Adrenal gland (tissue), 9 donors: ENCODE measurements at regions not wholly inside any gene's neighbourhood (a gene's known extent, or its start where the extent isn't known, plus 50 kb on each side); places are given as distances from the start of the nearest gene placed in this dataset.

Experiments
- DNase-seq, 7 donors: peaks; one replicate each; pipeline ENCODE4 v3.0.0-alpha.2; 2019 to 2020
- H3K27ac ChIP-seq, 5 donors: fragments of 200-600 bp; sonication (generic) in 4 of 5; 1 replicate in 3 of 5; 2 replicates in 2 of 5; pipeline versions ENCODE4 v1.5.1 to v1.8.0; 2016 to 2020; ENCODE audit warnings: mild to moderate bottlenecking in 1 of 5
- H3K27me3 ChIP-seq: fragments of 200-600 bp; 2 replicates; pipeline ENCODE4 v1.8.0; 2021
- H3K36me3 ChIP-seq, 2 donors: fragments of 200-600 bp; replicated peaks in 1 of 2; 1 replicate in 1 of 2; 2 replicates in 1 of 2; pipeline versions ENCODE4 v1.5.1 to v1.8.0; 2018 to 2022
- H3K4me1 ChIP-seq, 2 donors: fragments of 200-600 bp; replicated peaks in 1 of 2; 1 replicate in 1 of 2; 2 replicates in 1 of 2; pipeline versions ENCODE4 v1.5.1 to v1.8.0; 2018 to 2021
- H3K4me3 ChIP-seq, 4 donors: fragments of 200-600 bp; sonication (generic) in 3 of 4; one replicate each; pipeline ENCODE4 v1.5.1; 2016 to 2018
- H3K9me3 ChIP-seq, 3 donors: fragments of 200-600 bp; sonication (generic) in 1 of 3; replicated peaks in 1 of 3; 1 replicate in 2 of 3; 2 replicates in 1 of 3; pipeline versions ENCODE4 v1.5.1 to v1.8.0; 2016 to 2021
- CTCF ChIP-seq, 6 experiments: fragments of 450-650 bp in 4 of 6; fragments of 200-600 bp in 2 of 6; sonication (generic) in 1 of 6; IDR thresholded peaks; 1 replicate in 5 of 6; 2 replicates in 1 of 6; pipeline versions ENCODE4 v1.5.1 to v1.8.0; 2016 to 2021; ENCODE audit warnings: antibody characterized with exemption in 6 of 6, mild to moderate bottlenecking in 2 of 6, moderate library complexity in 1 of 6
- POLR2A ChIP-seq, 2 donors: fragments of 450-650 bp; IDR thresholded peaks; one replicate each; pipeline ENCODE4 v1.6.1; 2017; ENCODE audit warnings: antibody characterized with exemption in 2 of 2, mild to moderate bottlenecking in 2 of 2, moderate library complexity in 1 of 2
- WGBS, 4 donors: extraction: QIAGEN DNeasy Blood & Tissue Kit in 2 of 4; methylation state at CpG; one replicate each; pipeline versions ENCODE4 v1.1.5 to v1.1.7; 2013 to 2017; 5-methylcytosine and 5-hydroxymethylcytosine counted together
- intact Hi-C, 2 donors: fragments of 100-400 bp; cut with DNase I; formaldehyde crosslinking; loops; one replicate each; pipeline versions ENCODE4 v1.14.1 to v1.15.0; 2022 to 2023
- donor health status: healthy with polysubstance abuse.
- donor health status: Bipolar disorder and iron deficiency.
- donor health status: DM: yes; HTN: yes; CAD: no.
- donor health status: DM: no; HTN: no; CAD: no.
- donor health status: DM: no; HTN: no; CAD: no.

GRCh38 chr17:11035681-11036080 is 197.8 kb upstream of the PIRT start:
- Histone ChIP-seq H3K27me3 (no peaks in the 10 kb centered on the region), H3K36me3 (no peaks in the 10 kb centered on the region), H3K4me3 (no peak overlapping the region), H3K4me1 (no peaks in the 10 kb centered on the region), H3K9me3 (no peaks in the 10 kb centered on the region), H3K27ac (no peak overlapping the region)
- WGBS, 4 donors, result 54 to 57% (median 56%) methylated on average over 5 of the region's 5 CpGs
- TF ChIP-seq POLR2A (IDR thresholded peaks at IDR 0.05) (no peak), CTCF (IDR thresholded peaks at IDR 0.05) (no peak)
- DNase-seq, result no peak
- intact Hi-C loops, result no loop called here

- H3K9me3 ChIP-seq, result no peaks in the 10 kb centered on the region
- H3K36me3 ChIP-seq, result no peaks in the 10 kb centered on the region
- no peak overlapping the region for H3K4me3 ChIP-seq
- H3K27ac ChIP-seq, result no peak overlapping the region
- no peaks in the 10 kb centered on the region for H3K27me3 ChIP-seq
- no peaks in the 10 kb centered on the region for H3K4me1 ChIP-seq
- TF ChIP-seq POLR2A (IDR thresholded peaks at IDR 0.05) (no peak), CTCF (IDR thresholded peaks at IDR 0.05) (no peak)
- 80 to 86% (median 84%) methylated on average over 4 of the region's 4 CpGs for WGBS, 4 donors
- intact Hi-C loops, result no loop called here
- DNase-seq, result no peak
Measured at GRCh38 chr17:11031787-11032186, 193.9 kb upstream of the PIRT start.

GRCh38 chr17:11029791-11030190 is 191.9 kb upstream of the PIRT start:
- intact Hi-C loops, result no loop called here
- 73 to 81% (median 79%) methylated on average over 3 of the region's 3 CpGs for WGBS, 4 donors

GRCh38 chr17:11028349-11028748 is 190.5 kb upstream of the PIRT start:
- WGBS, 4 donors, result 73 to 76% (median 74%) methylated on average over 3 of the region's 3 CpGs
- H3K27me3 ChIP-seq, result no peaks in the 10 kb centered on the region
- no peak overlapping the region for H3K27ac ChIP-seq
- H3K4me1 ChIP-seq, result no peaks in the 10 kb centered on the region
- intact Hi-C loops, result no loop called here
- DNase-seq, result no peak
- no peaks in the 10 kb centered on the region for H3K36me3 ChIP-seq
- no peak for TF ChIP-seq POLR2A (IDR thresholded peaks at IDR 0.05)
- TF ChIP-seq CTCF (IDR thresholded peaks at IDR 0.05), result no peak
- H3K4me3 ChIP-seq, result no peak overlapping the region
- H3K9me3 ChIP-seq, result no peaks in the 10 kb centered on the region

More at GRCh38 chr17:11029791-11030190, 191.9 kb upstream of the PIRT start:
- H3K36me3 ChIP-seq, result no peaks in the 10 kb centered on the region
- DNase-seq, result no peak
- no peaks in the 10 kb centered on the region for H3K27me3 ChIP-seq
- H3K27ac ChIP-seq, result no peak overlapping the region
- H3K4me1 ChIP-seq, result no peaks in the 10 kb centered on the region
- H3K9me3 ChIP-seq, result no peaks in the 10 kb centered on the region
- H3K4me3 ChIP-seq, result no peak overlapping the region
- TF ChIP-seq POLR2A (IDR thresholded peaks at IDR 0.05), result no peak
- TF ChIP-seq CTCF (IDR thresholded peaks at IDR 0.05), result no peak
